Spleen (tissue), 11 donors: ENCODE measurements at regions not wholly inside any gene's neighbourhood (a gene's known extent, or its start where the extent isn't known, plus 50 kb on each side); places are given as distances from the start of the nearest gene placed in this dataset.

Experiments
- DNase-seq: peaks from one replicate; pipeline ENCODE4 v3.0.0-alpha.2; 2020
- H3K27ac ChIP-seq, 8 donors: fragments of 200-600 bp; sonication (generic) in 7 of 8; 1 replicate in 4 of 8; 2 replicates in 4 of 8; pipeline versions ENCODE4 v1.5.0 to v1.8.0; 2016 to 2021; ENCODE audit warnings: inconsistent platforms in 4 of 8, mild to moderate bottlenecking in 4 of 8, moderate library complexity in 1 of 8
- H3K27me3 ChIP-seq, 7 donors: fragments of 200-600 bp; sonication (generic) in 6 of 7; replicated peaks in 1 of 7; 1 replicate in 4 of 7; 2 replicates in 3 of 7; pipeline versions ENCODE4 v1.5.0 to v1.8.0; 2016 to 2021; ENCODE audit warnings: inconsistent platforms in 3 of 7, mild to moderate bottlenecking in 1 of 7
- H3K36me3 ChIP-seq, 6 donors: fragments of 200-600 bp; sonication (generic) in 5 of 6; 1 replicate in 4 of 6; 2 replicates in 2 of 6; pipeline versions ENCODE4 v1.5.0 to v1.8.0; 2016 to 2021; ENCODE audit warnings: inconsistent platforms in 2 of 6
- H3K4me1 ChIP-seq, 6 donors: fragments of 200-600 bp; sonication (generic) in 5 of 6; 1 replicate in 3 of 6; 2 replicates in 3 of 6; pipeline versions ENCODE4 v1.5.0 to v1.8.0; 2016 to 2021; ENCODE audit warnings: inconsistent platforms in 3 of 6
- H3K4me3 ChIP-seq, 8 donors: fragments of 200-600 bp; sonication (generic) in 7 of 8; 1 replicate in 4 of 8; 2 replicates in 4 of 8; pipeline versions ENCODE4 v1.5.0 to v1.8.0; 2016 to 2021; ENCODE audit warnings: inconsistent platforms in 4 of 8, mild to moderate bottlenecking in 4 of 8, moderate library complexity in 2 of 8
- H3K9me3 ChIP-seq, 8 donors: fragments of 200-600 bp; sonication (generic) in 7 of 8; 1 replicate in 4 of 8; 2 replicates in 4 of 8; pipeline versions ENCODE4 v1.5.0 to v1.8.0; 2016 to 2021; ENCODE audit warnings: inconsistent platforms in 4 of 8
- POLR2A ChIP-seq, 3 donors: fragments of 450-650 bp; IDR thresholded peaks; one replicate each; pipeline ENCODE4 v1.5.1; 2017; ENCODE audit warnings: antibody characterized with exemption in 3 of 3, mild to moderate bottlenecking in 1 of 3
- POLR2AphosphoS5 ChIP-seq, 3 donors: sonication (generic); formaldehyde crosslinking; IDR thresholded peaks; one replicate each; pipeline ENCODE4 v1.5.1; 2017; ENCODE audit warnings: antibody characterized with exemption in 3 of 3
- WGBS, 5 donors: extraction: QIAGEN DNeasy Blood & Tissue Kit in 3 of 5; methylation state at CpG; one replicate each; pipeline versions ENCODE4 v1.1.5 to v1.1.7; 2013 to 2018; 5-methylcytosine and 5-hydroxymethylcytosine counted together
- intact Hi-C: fragments of 100-400 bp; cut with DNase I; formaldehyde crosslinking; loops from one replicate; pipeline ENCODE4 v1.15.0; 2023; ENCODE audit warnings: low total_unique reads
- TF ChIP-seq, protein P1 (sequence below), 11 experiments: fragments of 200-600 bp in 7 of 11; fragments of 450-650 bp in 4 of 11; sonication (generic) in 4 of 11; IDR thresholded peaks in 8 of 11; conservative IDR thresholded peaks in 3 of 11; 1 replicate in 7 of 11; 2 replicates in 4 of 11; pipeline versions ENCODE4 v1.4.0 to v1.8.0; 2016 to 2021; ENCODE audit warnings: antibody characterized with exemption in 11 of 11, inconsistent platforms in 4 of 11, mild to moderate bottlenecking in 1 of 11
- donor health status: healthy with polysubstance abuse.
- donor health status: DM: no; HTN: no; CAD: no; lungs with moderate emphysema.
- donor health status: DM: no; HTN: no; CAD: no.
- donor health status: Bipolar disorder and iron deficiency.
- donor health status: healthy.
- donor health status: DM: no; HTN: no; CAD: no.
- donor health status: DM: yes; HTN: yes; CAD: no.

DNA sequence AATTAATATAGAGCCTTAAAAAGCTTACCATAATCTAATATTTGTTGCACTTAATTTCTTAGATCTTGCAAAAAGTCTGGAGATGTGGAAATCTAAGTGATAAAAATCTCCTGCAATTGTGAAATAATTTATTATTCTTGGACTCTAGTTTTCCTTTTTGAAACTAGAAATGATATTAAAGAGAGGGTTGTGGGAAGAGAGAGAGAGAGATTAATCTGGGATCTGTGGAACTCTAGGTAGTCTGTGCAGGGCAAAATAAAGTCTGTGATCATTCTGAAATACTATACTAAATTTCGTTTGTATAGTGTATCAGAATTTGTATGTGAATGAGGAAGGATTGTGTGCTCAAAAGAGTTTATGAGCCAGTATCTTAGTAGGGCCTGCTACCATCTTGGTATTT, 692.3 kb downstream of the RWDD3 start:
- intact Hi-C loops = no loop called here
- TF ChIP-seq POLR2A (IDR thresholded peaks at IDR 0.05) = no peak
- no peak for TF ChIP-seq POLR2AphosphoS5 (IDR thresholded peaks at IDR 0.05)
- TF ChIP-seq, protein P1, sequence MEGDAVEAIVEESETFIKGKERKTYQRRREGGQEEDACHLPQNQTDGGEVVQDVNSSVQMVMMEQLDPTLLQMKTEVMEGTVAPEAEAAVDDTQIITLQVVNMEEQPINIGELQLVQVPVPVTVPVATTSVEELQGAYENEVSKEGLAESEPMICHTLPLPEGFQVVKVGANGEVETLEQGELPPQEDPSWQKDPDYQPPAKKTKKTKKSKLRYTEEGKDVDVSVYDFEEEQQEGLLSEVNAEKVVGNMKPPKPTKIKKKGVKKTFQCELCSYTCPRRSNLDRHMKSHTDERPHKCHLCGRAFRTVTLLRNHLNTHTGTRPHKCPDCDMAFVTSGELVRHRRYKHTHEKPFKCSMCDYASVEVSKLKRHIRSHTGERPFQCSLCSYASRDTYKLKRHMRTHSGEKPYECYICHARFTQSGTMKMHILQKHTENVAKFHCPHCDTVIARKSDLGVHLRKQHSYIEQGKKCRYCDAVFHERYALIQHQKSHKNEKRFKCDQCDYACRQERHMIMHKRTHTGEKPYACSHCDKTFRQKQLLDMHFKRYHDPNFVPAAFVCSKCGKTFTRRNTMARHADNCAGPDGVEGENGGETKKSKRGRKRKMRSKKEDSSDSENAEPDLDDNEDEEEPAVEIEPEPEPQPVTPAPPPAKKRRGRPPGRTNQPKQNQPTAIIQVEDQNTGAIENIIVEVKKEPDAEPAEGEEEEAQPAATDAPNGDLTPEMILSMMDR (IDR thresholded peaks at IDR 0.05 in 8 of 11, conservative IDR thresholded peaks at IDR 0.05 in 3 of 11) = no peak

DNA sequence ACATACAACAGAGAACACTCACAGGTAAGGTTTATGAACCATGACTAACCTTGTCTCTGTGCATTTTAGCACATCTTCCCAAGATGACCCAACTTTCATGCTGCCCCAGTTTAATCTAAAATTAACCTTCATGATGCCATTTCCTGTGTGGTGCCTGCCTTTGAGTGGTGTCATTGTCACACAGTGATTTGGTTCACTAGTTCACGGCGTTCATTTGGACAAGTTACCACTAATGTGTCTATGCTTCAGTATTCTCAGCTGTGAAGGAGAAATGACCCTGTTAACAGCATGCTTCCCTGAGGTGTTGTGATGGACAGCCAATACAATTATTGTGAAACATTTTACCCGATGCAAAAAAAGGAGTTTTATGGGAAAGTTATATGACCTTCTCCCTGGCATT, 693.1 kb downstream of the RWDD3 start:
- no peaks in the 10 kb centered on the region for H3K9me3 ChIP-seq
- intact Hi-C loops = no loop called here
- H3K4me3 ChIP-seq = no peak overlapping the region
- DNase-seq = no peak
- WGBS, 5 donors = 72 to 85% (median 78%) methylated on average over 3 of the region's 3 CpGs
- H3K27ac ChIP-seq = no peak overlapping the region
- no peak for TF ChIP-seq POLR2A (IDR thresholded peaks at IDR 0.05)
- TF ChIP-seq, protein P1 (IDR thresholded peaks at IDR 0.05 in 8 of 11, conservative IDR thresholded peaks at IDR 0.05 in 3 of 11) = no peak
- TF ChIP-seq POLR2AphosphoS5 (IDR thresholded peaks at IDR 0.05) = no peak
- H3K4me1 ChIP-seq = no peaks in the 10 kb centered on the region
- no peaks in the 10 kb centered on the region for H3K27me3 ChIP-seq
- no peaks in the 10 kb centered on the region for H3K36me3 ChIP-seq

More for the DNA sequence above, 692.3 kb downstream of the RWDD3 start:
- H3K36me3 ChIP-seq = no peaks in the 10 kb centered on the region
- 49 to 71% (median 60%) methylated on average over 1 of the region's 1 CpG for WGBS, 5 donors
- H3K4me3 ChIP-seq = no peak overlapping the region
- DNase-seq = no peak
- no peaks in the 10 kb centered on the region for H3K4me1 ChIP-seq
- no peaks in the 10 kb centered on the region for H3K27me3 ChIP-seq
- no peaks in the 10 kb centered on the region for H3K9me3 ChIP-seq
- H3K27ac ChIP-seq = no peak overlapping the region

DNA sequence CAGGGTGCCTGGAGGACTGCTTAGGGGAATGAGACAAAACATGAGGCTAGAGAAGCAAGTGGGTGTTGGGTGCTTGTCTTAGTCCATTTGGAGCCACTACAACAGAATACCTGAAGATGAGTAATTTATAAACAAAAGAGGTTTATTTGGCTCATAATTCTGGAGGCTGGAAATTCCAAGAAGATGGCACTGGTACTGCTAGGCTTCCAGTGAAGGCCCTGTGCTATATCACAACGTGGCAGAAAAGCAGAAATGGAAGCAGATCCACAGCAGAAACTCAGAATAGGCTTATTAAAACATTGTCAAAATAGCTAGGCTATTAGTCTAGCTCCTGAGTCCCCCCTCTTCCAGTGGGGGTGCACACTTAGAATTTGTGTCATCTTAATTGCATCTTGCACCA, 701.7 kb downstream of the RWDD3 start:
- intact Hi-C loops = no loop called here
- no peaks in the 10 kb centered on the region for H3K9me3 ChIP-seq
- H3K4me3 ChIP-seq = no peak overlapping the region
- H3K4me1 ChIP-seq = no peaks in the 10 kb centered on the region
- DNase-seq = no peak
- WGBS, 5 donors = 38 to 66% (median 55%) methylated on average over 1 of the region's 1 CpG
- no peak overlapping the region for H3K27ac ChIP-seq
- TF ChIP-seq POLR2A (IDR thresholded peaks at IDR 0.05) (no peak), POLR2AphosphoS5 (IDR thresholded peaks at IDR 0.05) (no peak)
- TF ChIP-seq, protein P1 (IDR thresholded peaks at IDR 0.05 in 8 of 11, conservative IDR thresholded peaks at IDR 0.05 in 3 of 11) = no peak
- H3K27me3 ChIP-seq = no peaks in the 10 kb centered on the region
- no peaks in the 10 kb centered on the region for H3K36me3 ChIP-seq

DNA sequence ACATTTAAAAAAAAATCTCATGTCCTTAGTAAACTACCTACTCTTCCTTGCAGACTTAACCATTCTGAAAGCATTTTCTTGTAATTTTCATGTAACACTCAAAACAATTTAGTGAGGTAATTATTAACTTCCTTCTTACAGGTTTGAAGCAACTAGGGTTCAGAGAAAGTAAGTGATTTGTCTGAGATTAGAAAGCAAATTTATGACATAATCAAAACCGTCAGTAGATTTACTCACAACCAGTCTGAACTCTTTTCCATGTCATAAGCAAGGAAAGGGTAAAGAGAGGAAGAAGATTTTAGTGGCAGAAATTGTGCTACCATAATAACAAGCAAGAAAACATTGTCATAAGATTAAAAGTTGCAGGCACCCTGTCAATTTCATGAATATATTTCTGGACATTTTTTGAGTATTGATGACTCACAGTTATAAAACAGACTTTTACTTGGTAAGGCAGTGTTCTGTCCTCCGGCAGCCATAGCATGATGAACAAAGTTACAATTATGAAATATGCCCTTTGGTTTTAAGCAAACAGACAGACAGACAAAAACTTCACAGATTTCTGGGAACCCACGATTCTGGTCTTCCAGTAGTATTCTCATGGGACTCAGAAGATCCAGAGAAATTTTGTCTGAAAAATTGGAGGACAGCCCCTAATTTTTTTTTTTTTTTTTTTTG, 707.2 kb downstream of the RWDD3 start:
- Histone ChIP-seq H3K4me3 (no peak overlapping the region), H3K36me3 (no peaks in the 10 kb centered on the region), H3K27me3 (no peaks in the 10 kb centered on the region), H3K4me1 (no peaks in the 10 kb centered on the region), H3K27ac (no peak overlapping the region), H3K9me3 (no peaks in the 10 kb centered on the region)
- intact Hi-C loops = no loop called here
- no peak for DNase-seq
- TF ChIP-seq, protein P1 (IDR thresholded peaks at IDR 0.05 in 8 of 11, conservative IDR thresholded peaks at IDR 0.05 in 3 of 11) = no peak
- TF ChIP-seq POLR2A (IDR thresholded peaks at IDR 0.05) (no peak), POLR2AphosphoS5 (IDR thresholded peaks at IDR 0.05) (no peak)
- WGBS, 5 donors = 73 to 81% (median 77%) methylated on average over 3 of the region's 3 CpGs
